Fibroblast of lung (primary cell): ENCODE measurements at regions not wholly inside any gene's neighbourhood (a gene's known extent, or its start where the extent isn't known, plus 50 kb on each side); places are given as distances from the start of the nearest gene placed in this dataset.

Source experiments
- EZH2 ChIP-seq: IDR thresholded peaks from 2 replicates; pipeline ENCODE4 v1.5.1; 2012; ENCODE audit warnings: low read length, control low read depth, mild to moderate bottlenecking; ENCODE audit errors: missing control alignments
- TF ChIP-seq, protein P1 (sequence below), 2 donors: IDR thresholded peaks in 1 of 2; conservative IDR thresholded peaks in 1 of 2; 1 replicate in 1 of 2; 2 replicates in 1 of 2; pipeline ENCODE4 v1.5.1; 2011 to 2012; ENCODE audit warnings: low read length in 2 of 2, control low read depth in 1 of 2, inconsistent platforms in 1 of 2, low read depth in 1 of 2, mild to moderate bottlenecking in 1 of 2

DNA sequence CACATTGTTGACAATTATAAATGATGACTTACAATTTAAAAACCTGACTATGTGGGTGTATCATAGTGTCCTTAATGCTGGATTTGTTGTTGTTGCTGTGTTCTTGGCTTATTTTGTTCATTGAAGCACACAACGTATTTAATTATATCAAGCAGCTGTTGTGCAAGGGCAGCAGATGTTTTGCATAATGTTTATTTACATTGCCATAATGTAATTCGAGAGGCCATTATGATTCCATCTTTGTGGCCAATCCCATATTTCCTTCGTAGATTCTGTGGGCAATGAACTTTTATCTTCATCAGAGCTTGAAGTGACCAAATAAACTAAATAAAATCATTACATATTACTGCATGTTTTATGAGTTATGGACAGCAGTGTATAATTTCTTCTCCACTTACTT is 422.6 kb upstream of the GALNTL6 start:
- TF ChIP-seq, protein P1, sequence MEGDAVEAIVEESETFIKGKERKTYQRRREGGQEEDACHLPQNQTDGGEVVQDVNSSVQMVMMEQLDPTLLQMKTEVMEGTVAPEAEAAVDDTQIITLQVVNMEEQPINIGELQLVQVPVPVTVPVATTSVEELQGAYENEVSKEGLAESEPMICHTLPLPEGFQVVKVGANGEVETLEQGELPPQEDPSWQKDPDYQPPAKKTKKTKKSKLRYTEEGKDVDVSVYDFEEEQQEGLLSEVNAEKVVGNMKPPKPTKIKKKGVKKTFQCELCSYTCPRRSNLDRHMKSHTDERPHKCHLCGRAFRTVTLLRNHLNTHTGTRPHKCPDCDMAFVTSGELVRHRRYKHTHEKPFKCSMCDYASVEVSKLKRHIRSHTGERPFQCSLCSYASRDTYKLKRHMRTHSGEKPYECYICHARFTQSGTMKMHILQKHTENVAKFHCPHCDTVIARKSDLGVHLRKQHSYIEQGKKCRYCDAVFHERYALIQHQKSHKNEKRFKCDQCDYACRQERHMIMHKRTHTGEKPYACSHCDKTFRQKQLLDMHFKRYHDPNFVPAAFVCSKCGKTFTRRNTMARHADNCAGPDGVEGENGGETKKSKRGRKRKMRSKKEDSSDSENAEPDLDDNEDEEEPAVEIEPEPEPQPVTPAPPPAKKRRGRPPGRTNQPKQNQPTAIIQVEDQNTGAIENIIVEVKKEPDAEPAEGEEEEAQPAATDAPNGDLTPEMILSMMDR (conservative IDR thresholded peaks at IDR 0.05 in 1 of 2, IDR thresholded peaks at IDR 0.05 in 1 of 2; ENCODE audit: low read depth in 1 of 2, low read length in 2 of 2) = no peak
- TF ChIP-seq EZH2 = no peak
